Endothelial cell of umbilical vein (primary cell): ENCODE measurements at regions not wholly inside any gene's neighbourhood (a gene's known extent, or its start where the extent isn't known, plus 50 kb on each side); places are given as distances from the start of the nearest gene placed in this dataset.

Experiments
- BruUV-seq: library from RNA; stranded (reverse); fragments of 400-500 nt; replicated peaks from 2 replicates; lab custom pipeline; 2021; lab: Mats Ljungman, UMichigan
- CTCF ChIA-PET: fragments of 300-600, 350-600 bp; sonication (Branson Sonifier 250); formaldehyde crosslinking; loops from one replicate; lab custom pipeline; 2021; ENCODE audit warnings: antibody characterized with exemption, inconsistent platforms; lab: Charles Lee
- POLR2A ChIA-PET: fragments of 300-600, 350-600 bp; sonication (Branson Sonifier 250); formaldehyde crosslinking; loops from one replicate; lab custom pipeline; 2021; ENCODE audit warnings: antibody characterized with exemption, inconsistent platforms; lab: Charles Lee
- DNase-seq: peaks from one replicate; pipeline ENCODE4 v3.0.0-alpha.2; 2011; ENCODE audit warnings: low read depth, low spot score
- FAIRE-seq: peaks from 2 replicates; lab custom pipeline; 2011; peaks lifted over from hg19 to GRCh38; lab: Jason Lieb, UNC
- H2AFZ ChIP-seq: 2 replicates; pipeline ENCODE4 v1.6.0; 2012; ENCODE audit warnings: low read depth, low read length, control low read depth, inconsistent platforms
- H3K27ac ChIP-seq: 2 replicates; pipeline ENCODE4 v1.5.1; 2011; ENCODE audit warnings: low read depth, mild to moderate bottlenecking, control low read depth, low read length, moderate library complexity; ENCODE audit not compliant: insufficient read depth
- H3K27me3 ChIP-seq, 2 experiments: 2 replicates each; pipeline versions ENCODE4 v1.6.0 to v1.6.1; 2011; ENCODE audit warnings: low read length in 2 of 2, mixed read lengths in 1 of 2; ENCODE audit not compliant: control insufficient read depth in 2 of 2, insufficient read depth in 2 of 2
- H3K36me3 ChIP-seq, 2 experiments: 2 replicates in 1 of 2; 3 replicates in 1 of 2; pipeline ENCODE4 v1.5.1; 2011; ENCODE audit warnings: low read length in 2 of 2, mild to moderate bottlenecking in 1 of 2, moderate library complexity in 1 of 2; ENCODE audit not compliant: control insufficient read depth in 2 of 2, insufficient read depth in 2 of 2; ENCODE audit errors: extremely low read depth in 1 of 2
- H3K4me1 ChIP-seq: 3 replicates; pipeline ENCODE4 v1.5.1; 2011; ENCODE audit warnings: mild to moderate bottlenecking, low read length; ENCODE audit not compliant: control insufficient read depth, insufficient read depth; ENCODE audit errors: extremely low read depth
- H3K4me2 ChIP-seq: 2 replicates; pipeline ENCODE4 v1.6.1; 2011; ENCODE audit warnings: low read length, control low read depth, mixed read lengths; ENCODE audit not compliant: insufficient read depth
- H3K4me3 ChIP-seq, 3 experiments: fragments of 200-600 bp in 1 of 3; sonication (generic), shearing (Covaris generic) in 1 of 3; replicated peaks in 1 of 3; 2 replicates each; pipeline ENCODE4 v1.5.1; 2011 to 2016; ENCODE audit warnings: control low read depth in 3 of 3, low read length in 3 of 3, mild to moderate bottlenecking in 2 of 3, inconsistent platforms in 1 of 3, low read depth in 1 of 3, moderate library complexity in 1 of 3; ENCODE audit not compliant: insufficient read depth in 1 of 3
- H3K79me2 ChIP-seq: 2 replicates; pipeline ENCODE4 v1.6.0; 2012; ENCODE audit warnings: low read length, inconsistent platforms; ENCODE audit not compliant: control insufficient read depth, insufficient read depth
- H3K9ac ChIP-seq: replicated peaks from 2 replicates; pipeline ENCODE3; 2011; ENCODE audit warnings: low read length, control low read depth; ENCODE audit not compliant: insufficient read depth; ENCODE audit errors: extremely low read depth
- H3K9me1 ChIP-seq: replicated peaks from 3 replicates; pipeline ENCODE4 v1.6.0; 2011; ENCODE audit warnings: mild to moderate bottlenecking, low read length; ENCODE audit not compliant: control insufficient read depth, insufficient read depth; ENCODE audit errors: extremely low read depth
- H3K9me3 ChIP-seq: replicated peaks from 2 replicates; pipeline ENCODE4 v1.5.1; 2012; ENCODE audit warnings: low read length, inconsistent platforms; ENCODE audit not compliant: control insufficient read depth, insufficient read depth
- H4K20me1 ChIP-seq: replicated peaks from 2 replicates; pipeline ENCODE3; 2011; ENCODE audit warnings: mild to moderate bottlenecking, low read length; ENCODE audit not compliant: control insufficient read depth, insufficient read depth; ENCODE audit errors: extremely low read depth
- CTCF ChIP-seq, 2 donors: IDR thresholded peaks; 1 replicate in 1 of 2; 2 replicates in 1 of 2; pipeline ENCODE4 v1.5.1; 2011; ENCODE audit warnings: low read length in 2 of 2, mild to moderate bottlenecking in 2 of 2, moderate library complexity in 2 of 2, control low read depth in 1 of 2, inconsistent platforms in 1 of 2, low read depth in 1 of 2; ENCODE audit not compliant: insufficient read depth in 1 of 2; ENCODE audit errors: extremely low read depth in 1 of 2
- EZH2 ChIP-seq: IDR thresholded peaks from 2 replicates; pipeline ENCODE4 v1.6.1; 2012; ENCODE audit warnings: borderline replicate concordance, low read depth, mild to moderate bottlenecking, moderate library complexity, low read length, inconsistent platforms; ENCODE audit not compliant: severe bottlenecking
- FOS ChIP-seq: IDR thresholded peaks from 2 replicates; pipeline ENCODE4 v1.6.1; 2011; ENCODE audit warnings: mild to moderate bottlenecking, low read length, moderate library complexity, borderline replicate concordance; ENCODE audit not compliant: insufficient read depth
- GATA2 ChIP-seq: IDR thresholded peaks from 2 replicates; pipeline ENCODE4 v1.7.0; 2011; ENCODE audit warnings: low read depth, mild to moderate bottlenecking, moderate library complexity, mixed read lengths, low read length; ENCODE audit not compliant: insufficient read length, insufficient read depth
- JUN ChIP-seq: IDR thresholded peaks from 2 replicates; pipeline ENCODE4 v1.6.1; 2011; ENCODE audit warnings: borderline replicate concordance, low read depth; ENCODE audit not compliant: insufficient read length, insufficient read depth
- MYC ChIP-seq: IDR thresholded peaks from one replicate; pipeline ENCODE4 v1.6.1; 2011; ENCODE audit warnings: mild to moderate bottlenecking, low read depth, low read length
- POLR2A ChIP-seq: IDR thresholded peaks from 2 replicates; pipeline ENCODE4 v1.6.1; 2012; ENCODE audit warnings: low read depth, mild to moderate bottlenecking, control low read depth, low read length
- POLR2AphosphoS5 ChIP-seq: IDR thresholded peaks from 2 replicates; pipeline ENCODE4 v1.6.1; 2012; ENCODE audit warnings: low read depth, mild to moderate bottlenecking, control low read depth, low read length, moderate library complexity; ENCODE audit not compliant: insufficient read depth
- dilution Hi-C: fragments of 300-500 bp; cut with MboI; formaldehyde crosslinking; loops from one replicate; pipeline ENCODE4 v1.15.0; 2019; ENCODE audit warnings: low sequenced_read_pairs; ENCODE audit not compliant: extremely low pct_ligation_motif_present
- intact Hi-C: fragments of 100-400 bp; cut with micrococcal nuclease; formaldehyde crosslinking; loops from one replicate; pipeline ENCODE4 v1.10.0; 2022
- TF ChIP-seq, protein P1 (sequence below): IDR thresholded peaks from 2 replicates; pipeline ENCODE4 v1.6.1; 2011; ENCODE audit not compliant: insufficient read depth, insufficient read length

- DNase-seq (no peak), FAIRE-seq (no peak)
- Histone ChIP-seq H3K36me3 (no peaks in the 10 kb centered on the region), H3K4me1 (no peaks in the 10 kb centered on the region), H4K20me1 (no peaks in the 10 kb centered on the region), H3K27me3 (no peaks in the 10 kb centered on the region), H3K79me2 (no peaks in the 10 kb centered on the region), H3K9me3 (no peaks in the 10 kb centered on the region), H3K27ac (no peak overlapping the region), H2AFZ (no peak overlapping the region), H3K4me2 (no peak overlapping the region), H3K4me3 (no peak overlapping the region), H3K9me1 (no peaks in the 10 kb centered on the region), H3K9ac (no peak overlapping the region)
- intact Hi-C loops, result no loop called here
- BruUV-seq, result no TSS peak
- POLR2A ChIA-PET, result no interaction called here
- CTCF ChIA-PET, result interaction anchor here (0.6 kb wide), 1 partner anchor 1175 kb away, joined by 3 read pairs; no protein-coding TSS in a partner anchor
- no peak for TF ChIP-seq FOS
- no peak for TF ChIP-seq EZH2
- TF ChIP-seq GATA2, result no peak
- no peak for TF ChIP-seq JUN
- TF ChIP-seq, protein P1, sequence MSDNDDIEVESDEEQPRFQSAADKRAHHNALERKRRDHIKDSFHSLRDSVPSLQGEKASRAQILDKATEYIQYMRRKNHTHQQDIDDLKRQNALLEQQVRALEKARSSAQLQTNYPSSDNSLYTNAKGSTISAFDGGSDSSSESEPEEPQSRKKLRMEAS, result no peak
- TF ChIP-seq POLR2AphosphoS5, result no peak
- no peak for TF ChIP-seq MYC
- no peak for TF ChIP-seq CTCF (IDR thresholded peaks at IDR 0.05; ENCODE audit: extremely low read depth in 1 of 2, insufficient read depth in 1 of 2, low read depth in 1 of 2, low read length in 2 of 2)
- TF ChIP-seq POLR2A, result no peak
- dilution Hi-C loops, result no loop called here
These were observed 1438.7 kb upstream of the ZEB2 start for GRCh38 chr2:145958611-145959010.
